ENCODE measurements at regions not wholly inside any gene's neighbourhood (a gene's known extent, or its start where the extent isn't known, plus 50 kb on each side); places are given as distances from the start of the nearest gene placed in this dataset.

- no peaks in the 10 kb centered on the region for H3K36me3 ChIP-seq (ENCODE audit: control insufficient read depth in 2 of 2, extremely low read depth in 1 of 2, insufficient read depth in 2 of 2, low read length in 2 of 2)
- H3K4me3 ChIP-seq (ENCODE audit: control insufficient read depth in 2 of 3, extremely low read depth in 1 of 3, insufficient read depth in 2 of 3, low read depth in 1 of 3, low read length in 3 of 3) = no peak overlapping the region
- dilution Hi-C loops (cut with MboI; ENCODE audit: extremely low pct_ligation_motif_present, low sequenced_read_pairs) = no loop called here
- H3K9me1 ChIP-seq (ENCODE audit: control insufficient read depth, extremely low read depth, insufficient read depth, low read length) = no peaks in the 10 kb centered on the region
- H3K27ac ChIP-seq (ENCODE audit: control insufficient read depth, insufficient read depth, low read length) = no peak overlapping the region
- no peak overlapping the region for H3K4me2 ChIP-seq (ENCODE audit: control insufficient read depth, extremely low read depth, insufficient read depth, low read depth, low read length)
- H3K9me3 ChIP-seq (ENCODE audit: control insufficient read depth, low read depth, low read length) = peaks cover 4% of the 10 kb centered on the region
- no peak overlapping the region for H3K9ac ChIP-seq (ENCODE audit: control insufficient read depth, extremely low read depth, insufficient read depth, low read length)
- no peak for DNase-seq (ENCODE audit: low read depth, low spot score)
- H2AFZ ChIP-seq (ENCODE audit: control insufficient read depth, low read length) = no peak overlapping the region
- no peaks in the 10 kb centered on the region for H4K20me1 ChIP-seq (ENCODE audit: control insufficient read depth, extremely low read depth, insufficient read depth, low read length)
- no peaks in the 10 kb centered on the region for H3K4me1 ChIP-seq (ENCODE audit: control insufficient read depth, extremely low read depth, insufficient read depth, low read length)
- H3K27me3 ChIP-seq (ENCODE audit: control insufficient read depth, extremely low read depth, insufficient read depth, low read length) = no peaks in the 10 kb centered on the region
- H3K79me2 ChIP-seq (ENCODE audit: control insufficient read depth, insufficient read depth, low read length) = no peaks in the 10 kb centered on the region
- FAIRE-seq = no peak
- TF ChIP-seq CTCF (optimal IDR thresholded peaks at IDR 0.05 in 1 of 3, IDR thresholded peaks at IDR 0.05 in 1 of 3, conservative IDR thresholded peaks at IDR 0.05 in 1 of 3; ENCODE audit: extremely low read depth in 1 of 3, insufficient read depth in 2 of 3, low read length in 3 of 3) (no peak), EZH2 (IDR thresholded peaks at IDR 0.05; ENCODE audit: low read length) (no peak)
These were observed 213.5 kb downstream of the CMPK2 start for GRCh38 chr2:6652251-6652650.

- no peaks in the 10 kb centered on the region for H3K9me1 ChIP-seq (ENCODE audit: control insufficient read depth, extremely low read depth, insufficient read depth, low read length)
- no peak overlapping the region for H3K9ac ChIP-seq (ENCODE audit: control insufficient read depth, extremely low read depth, insufficient read depth, low read length)
- TF ChIP-seq EZH2 (IDR thresholded peaks at IDR 0.05; ENCODE audit: low read length) (no peak), CTCF (optimal IDR thresholded peaks at IDR 0.05 in 1 of 3, IDR thresholded peaks at IDR 0.05 in 1 of 3, conservative IDR thresholded peaks at IDR 0.05 in 1 of 3; ENCODE audit: extremely low read depth in 1 of 3, insufficient read depth in 2 of 3, low read length in 3 of 3) (no peak)
- dilution Hi-C loops (cut with MboI; ENCODE audit: extremely low pct_ligation_motif_present, low sequenced_read_pairs) = no loop called here
- H3K4me1 ChIP-seq (ENCODE audit: control insufficient read depth, extremely low read depth, insufficient read depth, low read length) = no peaks in the 10 kb centered on the region
- no peaks in the 10 kb centered on the region for H3K27me3 ChIP-seq (ENCODE audit: control insufficient read depth, extremely low read depth, insufficient read depth, low read length)
- no peak for FAIRE-seq
- no peak overlapping the region for H2AFZ ChIP-seq (ENCODE audit: control insufficient read depth, low read length)
- H4K20me1 ChIP-seq (ENCODE audit: control insufficient read depth, extremely low read depth, insufficient read depth, low read length) = no peaks in the 10 kb centered on the region
- DNase-seq (ENCODE audit: low read depth, low spot score) = no peak
- H3K9me3 ChIP-seq (ENCODE audit: control insufficient read depth, low read depth, low read length) = peaks cover 1% of the 10 kb centered on the region
- H3K36me3 ChIP-seq (ENCODE audit: control insufficient read depth in 2 of 2, extremely low read depth in 1 of 2, insufficient read depth in 2 of 2, low read length in 2 of 2) = no peaks in the 10 kb centered on the region
- no peak overlapping the region for H3K27ac ChIP-seq (ENCODE audit: control insufficient read depth, insufficient read depth, low read length)
- H3K79me2 ChIP-seq (ENCODE audit: control insufficient read depth, insufficient read depth, low read length) = no peaks in the 10 kb centered on the region
- no peak overlapping the region for H3K4me2 ChIP-seq (ENCODE audit: control insufficient read depth, extremely low read depth, insufficient read depth, low read depth, low read length)
- no peak overlapping the region for H3K4me3 ChIP-seq (ENCODE audit: control insufficient read depth in 2 of 3, extremely low read depth in 1 of 3, insufficient read depth in 2 of 3, low read depth in 1 of 3, low read length in 3 of 3)
These were observed 212.4 kb downstream of the CMPK2 start for GRCh38 chr2:6653281-6653750.
